ENCODE measurements at regions not wholly inside any gene's neighbourhood (a gene's known extent, or its start where the extent isn't known, plus 50 kb on each side); places are given as distances from the start of the nearest gene placed in this dataset.
A peak's percentile ranks its signal among the peaks of the same experiment; 100 is the strongest.

DNA sequence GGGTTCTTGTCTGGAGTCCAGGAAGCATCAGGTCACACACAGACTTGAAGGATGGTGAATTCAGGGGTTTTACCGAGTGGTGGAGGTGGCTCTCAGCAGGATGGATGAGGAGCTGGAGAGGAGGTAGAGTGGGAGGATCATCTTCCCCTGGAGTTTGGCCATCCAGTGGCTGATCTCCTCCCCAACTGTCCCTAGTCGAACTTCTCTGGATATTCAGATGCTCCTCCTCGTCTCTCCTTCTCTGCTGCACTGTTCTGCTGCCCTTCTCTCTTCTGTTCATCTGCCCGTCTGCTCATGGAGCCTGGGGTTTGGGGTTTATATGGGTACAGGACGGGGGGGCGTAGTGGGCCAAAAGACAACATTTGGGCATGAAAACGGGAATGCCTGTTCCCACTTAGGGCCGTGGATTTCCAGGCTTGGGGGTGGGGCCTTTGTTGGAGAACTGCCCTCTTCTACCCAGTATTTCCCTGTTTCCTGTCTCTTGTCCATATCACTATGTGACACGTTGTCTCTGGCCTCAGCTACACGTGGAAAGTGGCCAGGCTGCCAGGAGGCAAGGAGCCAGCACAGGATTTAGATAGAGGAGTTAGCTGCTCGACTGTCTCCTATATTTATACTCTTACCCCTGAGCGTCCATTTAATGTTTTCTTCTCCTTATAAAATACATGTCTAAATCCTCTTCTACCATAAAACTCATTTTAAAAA lies 76.7 kb downstream of the SIPA1L2 start:
- H3K9me3 Mint-ChIP-seq = no peaks in the 10 kb centered on the region
- H3K9me3 ChIP-seq (ENCODE audit: control insufficient read depth in 2 of 3, low read length in 3 of 3) = no peaks in the 10 kb centered on the region
- DNase-seq (no peak), ATAC-seq (no peak)
- intact Hi-C loops (cut with micrococcal nuclease) = no loop called here
- no peak overlapping the region for H3K4me3 ChIP-seq (ENCODE audit: low read length)
- H3K4me1 Mint-ChIP-seq = peaks cover 0 to 8% (median 6%) of the 10 kb centered on the region in 7 donors
- ChIA-PET POLR2A (interaction anchor here (0.8 kb wide), 1 partner anchor 797 kb away, joined by 3 read pairs; no protein-coding TSS in a partner anchor), CTCF (no interaction called here)
- no peak overlapping the region for H3K4me3 Mint-ChIP-seq
- H3K36me3 ChIP-seq (ENCODE audit: control insufficient read depth in 2 of 3, insufficient read depth in 3 of 3, low read length in 3 of 3) = no peaks in the 10 kb centered on the region
- no peaks in the 10 kb centered on the region for H3K36me3 Mint-ChIP-seq
- no peaks in the 10 kb centered on the region for H3K27me3 ChIP-seq (ENCODE audit: control insufficient read depth in 2 of 2, insufficient read depth in 2 of 2, low read length in 2 of 2)
- H3K27me3 Mint-ChIP-seq = peaks cover 0 to 26% (median 10%) of the 10 kb centered on the region in 5 donors
- no peak overlapping the region for H3K27ac Mint-ChIP-seq
- H3K4me1 ChIP-seq (ENCODE audit: control insufficient read depth in 2 of 2, insufficient read depth in 2 of 2, low read length in 2 of 2) = no peaks in the 10 kb centered on the region
- no peak overlapping the region for H3K27ac ChIP-seq (ENCODE audit: low read depth, low read length)

GRCh38 chr1:232551386-232551785 lies 78.5 kb downstream of the SIPA1L2 start:
- Histone ChIP-seq H3K27me3 (ENCODE audit: control insufficient read depth in 2 of 2, insufficient read depth in 2 of 2, low read length in 2 of 2) (no peaks in the 10 kb centered on the region), H3K4me3 (ENCODE audit: low read length) (no peak overlapping the region), H3K27ac (ENCODE audit: low read depth, low read length) (no peak overlapping the region), H3K36me3 (ENCODE audit: control insufficient read depth in 2 of 3, insufficient read depth in 3 of 3, low read length in 3 of 3) (no peaks in the 10 kb centered on the region), H3K4me1 (ENCODE audit: control insufficient read depth in 2 of 2, insufficient read depth in 2 of 2, low read length in 2 of 2) (no peaks in the 10 kb centered on the region), H3K9me3 (ENCODE audit: control insufficient read depth in 2 of 3, low read length in 3 of 3) (no peaks in the 10 kb centered on the region)
- no peaks in the 10 kb centered on the region for H3K9me3 Mint-ChIP-seq
- H3K4me1 Mint-ChIP-seq = peaks cover 0 to 3% (median 0%) of the 10 kb centered on the region in 7 donors
- H3K27me3 Mint-ChIP-seq = peaks cover 0 to 37% (median 10%) of the 10 kb centered on the region in 5 donors
- no peaks in the 10 kb centered on the region for H3K36me3 Mint-ChIP-seq
- CTCF ChIA-PET = no interaction called here
- ATAC-seq (no peak), DNase-seq (no peak)
- no peak overlapping the region for H3K4me3 Mint-ChIP-seq
- POLR2A ChIA-PET = no interaction called here
- peak overlapping the region in 1 of 9 donors; percentile 8 for H3K27ac Mint-ChIP-seq
- intact Hi-C loops (cut with micrococcal nuclease) = no loop called here

GRCh38 chr1:232550007-232550406 lies 79.9 kb downstream of the SIPA1L2 start:
- H3K4me1 ChIP-seq (ENCODE audit: control insufficient read depth in 2 of 2, insufficient read depth in 2 of 2, low read length in 2 of 2) = no peaks in the 10 kb centered on the region
- intact Hi-C loops (cut with micrococcal nuclease) = no loop called here
- no peak overlapping the region for H3K27ac ChIP-seq (ENCODE audit: low read depth, low read length)
- no peaks in the 10 kb centered on the region for H3K27me3 ChIP-seq (ENCODE audit: control insufficient read depth in 2 of 2, insufficient read depth in 2 of 2, low read length in 2 of 2)
- Mint-ChIP-seq H3K4me3 (no peak overlapping the region), H3K27me3 (peaks cover 0 to 30% (median 10%) of the 10 kb centered on the region in 5 donors), H3K36me3 (no peaks in the 10 kb centered on the region), H3K9me3 (no peaks in the 10 kb centered on the region), H3K27ac (no peak overlapping the region), H3K4me1 (peaks cover 0 to 3% (median 0%) of the 10 kb centered on the region in 7 donors)
- H3K9me3 ChIP-seq (ENCODE audit: control insufficient read depth in 2 of 3, low read length in 3 of 3) = no peaks in the 10 kb centered on the region
- H3K36me3 ChIP-seq (ENCODE audit: control insufficient read depth in 2 of 3, insufficient read depth in 3 of 3, low read length in 3 of 3) = no peaks in the 10 kb centered on the region
- ATAC-seq = no peak
- CTCF ChIA-PET = no interaction called here
- H3K4me3 ChIP-seq (ENCODE audit: low read length) = no peak overlapping the region
- no peak for DNase-seq
- POLR2A ChIA-PET = no interaction called here

DNA sequence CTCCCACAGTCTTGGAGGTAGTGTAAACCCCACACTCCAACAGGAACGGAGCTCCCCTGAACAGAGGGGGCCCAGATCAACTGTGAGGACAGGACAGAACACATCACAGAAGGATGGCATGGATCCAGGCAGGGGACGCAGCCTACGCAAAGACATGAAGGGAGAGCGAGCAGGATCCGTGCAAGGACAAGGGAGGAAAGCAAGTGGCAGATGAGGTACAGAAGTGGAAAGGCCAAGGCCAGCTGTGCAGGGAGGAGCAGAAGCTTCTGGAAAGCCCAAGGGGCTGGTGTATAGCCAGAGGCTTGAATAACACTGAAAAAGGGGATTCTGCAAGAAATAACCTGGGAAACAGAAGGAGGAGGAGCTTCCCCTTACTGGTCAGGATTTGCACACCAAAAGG lies 81.2 kb downstream of the SIPA1L2 start:
- no peak overlapping the region for H3K27ac ChIP-seq (ENCODE audit: low read depth, low read length)
- ATAC-seq (no peak), DNase-seq (no peak)
- no peak overlapping the region for H3K4me3 Mint-ChIP-seq
- intact Hi-C loops (cut with micrococcal nuclease) = no loop called here
- no peak overlapping the region for H3K4me3 ChIP-seq (ENCODE audit: low read length)
- peaks cover 0 to 27% (median 8%) of the 10 kb centered on the region in 5 donors for H3K27me3 Mint-ChIP-seq
- no peaks in the 10 kb centered on the region for H3K36me3 Mint-ChIP-seq
- H3K4me1 ChIP-seq (ENCODE audit: control insufficient read depth in 2 of 2, insufficient read depth in 2 of 2, low read length in 2 of 2) = no peaks in the 10 kb centered on the region
- H3K36me3 ChIP-seq (ENCODE audit: control insufficient read depth in 2 of 3, insufficient read depth in 3 of 3, low read length in 3 of 3) = no peaks in the 10 kb centered on the region
- no peaks in the 10 kb centered on the region for H3K27me3 ChIP-seq (ENCODE audit: control insufficient read depth in 2 of 2, insufficient read depth in 2 of 2, low read length in 2 of 2)
- H3K4me1 Mint-ChIP-seq = peaks cover 0 to 3% (median 0%) of the 10 kb centered on the region in 7 donors
- no peaks in the 10 kb centered on the region for H3K9me3 ChIP-seq (ENCODE audit: control insufficient read depth in 2 of 3, low read length in 3 of 3)
- CTCF ChIA-PET = no interaction called here
- no peaks in the 10 kb centered on the region for H3K9me3 Mint-ChIP-seq
- no peak overlapping the region for H3K27ac Mint-ChIP-seq
- POLR2A ChIA-PET = no interaction called here

DNA sequence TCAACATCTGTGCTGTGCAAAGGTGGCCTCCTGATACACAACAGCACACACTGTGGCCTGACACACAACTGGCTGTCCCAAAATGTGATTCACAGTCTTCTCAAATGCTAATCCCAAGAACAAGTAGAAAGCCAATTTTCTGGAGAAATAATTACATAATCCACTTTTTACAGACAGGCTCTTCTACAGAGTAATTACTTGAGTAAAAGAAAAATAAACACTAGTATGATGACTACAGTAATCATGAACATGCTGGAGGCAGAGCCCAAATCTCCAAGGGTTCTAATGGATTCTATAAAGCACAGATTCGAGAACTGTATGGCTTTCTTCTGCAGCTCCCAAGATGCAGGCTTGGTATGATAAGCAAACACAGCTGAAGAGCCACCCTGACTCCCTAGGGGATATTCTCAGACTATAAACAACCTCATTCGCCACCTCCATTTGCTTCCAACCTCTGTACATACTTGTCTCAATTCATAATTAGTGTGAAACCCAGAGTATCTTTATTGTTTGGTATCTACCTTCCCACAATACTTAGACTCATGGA lies 81.9 kb downstream of the SIPA1L2 start:
- DNase-seq = no peak
- no peak for ATAC-seq
- Mint-ChIP-seq H3K36me3 (no peaks in the 10 kb centered on the region), H3K27me3 (peaks cover 0 to 27% (median 6%) of the 10 kb centered on the region in 5 donors), H3K27ac (no peak overlapping the region), H3K4me3 (no peak overlapping the region), H3K9me3 (no peaks in the 10 kb centered on the region), H3K4me1 (peaks cover 0 to 3% (median 0%) of the 10 kb centered on the region in 7 donors)
- intact Hi-C loops (cut with micrococcal nuclease) = no loop called here
- ChIA-PET POLR2A (no interaction called here), CTCF (no interaction called here)
- Histone ChIP-seq H3K36me3 (ENCODE audit: control insufficient read depth in 2 of 3, insufficient read depth in 3 of 3, low read length in 3 of 3) (no peaks in the 10 kb centered on the region), H3K27me3 (ENCODE audit: control insufficient read depth in 2 of 2, insufficient read depth in 2 of 2, low read length in 2 of 2) (no peaks in the 10 kb centered on the region), H3K9me3 (ENCODE audit: control insufficient read depth in 2 of 3, low read length in 3 of 3) (no peaks in the 10 kb centered on the region), H3K27ac (ENCODE audit: low read depth, low read length) (no peak overlapping the region), H3K4me3 (ENCODE audit: low read length) (no peak overlapping the region), H3K4me1 (ENCODE audit: control insufficient read depth in 2 of 2, insufficient read depth in 2 of 2, low read length in 2 of 2) (no peaks in the 10 kb centered on the region)

DNA sequence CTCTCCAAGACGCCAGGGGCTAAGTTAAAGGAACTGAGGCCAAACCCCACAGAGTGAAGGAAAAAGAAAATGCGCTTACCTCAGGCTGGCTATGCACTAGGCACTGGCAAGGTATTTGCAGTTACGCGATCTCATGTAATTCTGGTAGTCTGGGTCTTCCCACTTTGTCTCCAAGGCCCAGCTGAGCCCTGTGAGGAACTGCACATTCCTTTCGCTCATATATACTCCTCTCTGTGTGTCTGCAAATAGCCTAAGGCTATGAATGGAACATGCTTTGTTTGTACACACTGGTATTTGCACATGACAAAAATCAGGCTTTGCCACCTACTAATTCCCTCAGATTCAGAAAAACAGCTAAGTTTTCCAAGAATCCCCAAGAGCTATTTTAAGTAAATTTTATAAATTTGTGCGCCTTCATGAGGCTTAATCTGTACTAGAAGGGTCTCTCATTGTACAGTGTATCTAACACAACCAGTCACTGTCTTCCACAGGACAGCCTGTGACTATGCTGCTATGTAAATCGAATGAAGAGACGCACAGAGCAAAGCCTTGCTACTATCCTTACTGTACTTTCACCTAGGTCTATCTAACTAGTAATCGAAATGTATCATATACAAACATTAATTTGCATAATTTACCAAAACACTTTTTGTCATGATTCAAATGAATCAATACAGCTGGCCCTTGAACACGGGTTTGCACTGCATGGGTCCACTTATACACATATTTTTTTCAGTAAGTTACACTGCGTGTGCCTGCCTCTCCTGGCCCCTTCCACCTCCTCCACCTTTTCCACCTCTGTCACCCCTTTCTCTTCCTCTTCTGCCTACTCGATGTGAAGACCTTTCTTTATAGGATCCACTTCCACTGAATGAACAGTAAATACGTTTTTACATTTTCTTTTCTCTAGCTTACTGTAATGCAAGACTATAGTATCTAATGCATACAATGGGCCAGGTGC lies 87.0 kb downstream of the SIPA1L2 start:
- peaks cover 0 to 13% (median 0%) of the 10 kb centered on the region in 5 donors for H3K27me3 Mint-ChIP-seq
- DNase-seq = no peak
- no peak overlapping the region for H3K4me3 Mint-ChIP-seq
- no peaks in the 10 kb centered on the region for H3K9me3 Mint-ChIP-seq
- Histone ChIP-seq H3K36me3 (ENCODE audit: control insufficient read depth in 2 of 3, insufficient read depth in 3 of 3, low read length in 3 of 3) (no peaks in the 10 kb centered on the region), H3K4me1 (ENCODE audit: control insufficient read depth in 2 of 2, insufficient read depth in 2 of 2, low read length in 2 of 2) (no peaks in the 10 kb centered on the region), H3K27me3 (ENCODE audit: control insufficient read depth in 2 of 2, insufficient read depth in 2 of 2, low read length in 2 of 2) (no peaks in the 10 kb centered on the region), H3K4me3 (ENCODE audit: low read length) (no peak overlapping the region), H3K27ac (ENCODE audit: low read depth, low read length) (no peak overlapping the region), H3K9me3 (ENCODE audit: control insufficient read depth in 2 of 3, low read length in 3 of 3) (no peaks in the 10 kb centered on the region)
- no peak for ATAC-seq
- intact Hi-C loops (cut with micrococcal nuclease) = no loop called here
- H3K36me3 Mint-ChIP-seq = no peaks in the 10 kb centered on the region
- no peak overlapping the region for H3K27ac Mint-ChIP-seq
- no peaks in the 10 kb centered on the region for H3K4me1 Mint-ChIP-seq
- POLR2A ChIA-PET = no interaction called here
- CTCF ChIA-PET = no interaction called here

All from naive thymus-derived CD4-positive, alpha-beta T cell (primary cell).